ENCODE measurements at regions not wholly inside any gene's neighbourhood (a gene's known extent, or its start where the extent isn't known, plus 50 kb on each side); places are given as distances from the start of the nearest gene placed in this dataset.

- in situ Hi-C loops (cut with MboI; ENCODE audit: low pct_ligation_motif_present in 1 of 4, low pct_unique_long_range_greater_than_20kb in 1 of 4, low sequenced_read_pairs in 3 of 4) (no loop called here), intact Hi-C loops (cut with DNase I; ENCODE audit: low total_unique reads) (no loop called here)
- Histone ChIP-seq H3K9me3 (no peaks in the 10 kb centered on the region), H3K27ac (no peak overlapping the region), H3K27me3 (no peaks in the 10 kb centered on the region), H3K4me3 (no peak overlapping the region), H3K36me3 (no peaks in the 10 kb centered on the region), H3K4me1 (no peaks in the 10 kb centered on the region)
- no peak for TF ChIP-seq POLR2AphosphoS5 (IDR thresholded peaks at IDR 0.05)
- WGBS, 2 donors (ENCODE audit: low coverage in 1 of 2): 40% methylated on average over 1 of the region's 1 CpG; no CpG with 5 or more reads in 1 of the 2 donors
- DNase-seq: no peak
Observed at GRCh38 chrX:45735571-45735970, 534.9 kb upstream of the DIPK2B start.

- Histone ChIP-seq H3K4me1 (no peaks in the 10 kb centered on the region), H3K9me3 (no peaks in the 10 kb centered on the region), H3K36me3 (no peaks in the 10 kb centered on the region), H3K27ac (no peak overlapping the region), H3K27me3 (no peaks in the 10 kb centered on the region), H3K4me3 (no peak overlapping the region)
- TF ChIP-seq POLR2A (IDR thresholded peaks at IDR 0.05) (no peak), CTCF (IDR thresholded peaks at IDR 0.05) (no peak), POLR2AphosphoS5 (IDR thresholded peaks at IDR 0.05) (no peak), EP300 (IDR thresholded peaks at IDR 0.05; ENCODE audit: low read depth) (no peak)
- intact Hi-C loops (cut with DNase I; ENCODE audit: low total_unique reads) (no loop called here), in situ Hi-C loops (cut with MboI; ENCODE audit: low pct_ligation_motif_present in 1 of 4, low pct_unique_long_range_greater_than_20kb in 1 of 4, low sequenced_read_pairs in 3 of 4) (no loop called here)
- 83 to 100% methylated on average over 5 to 10 of the region's 10 CpGs for WGBS, 2 donors (ENCODE audit: low coverage in 1 of 2)
- no peak for DNase-seq
Observed at GRCh38 chrX:45731448-45731847, 530.8 kb upstream of the DIPK2B start.

DNA sequence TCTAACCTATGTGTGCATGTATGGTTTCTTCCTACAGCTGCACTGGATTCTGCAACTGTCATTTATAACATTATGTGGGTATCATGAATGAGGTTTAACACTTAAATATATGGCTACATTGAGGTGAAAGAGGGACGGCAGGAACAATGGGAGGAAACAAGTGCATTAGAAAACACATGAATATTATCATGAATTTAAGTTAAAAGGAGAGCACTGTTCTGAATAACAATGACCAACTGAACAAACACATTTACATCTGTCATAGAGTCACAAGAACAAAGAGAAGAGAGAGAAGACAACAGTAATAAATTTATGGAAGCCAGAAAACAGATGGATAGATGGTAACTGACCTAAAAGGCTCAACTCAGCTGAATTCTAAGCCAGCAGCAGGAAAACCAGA is 527.1 kb upstream of the DIPK2B start:
- TF ChIP-seq EP300 (IDR thresholded peaks at IDR 0.05; ENCODE audit: low read depth) (no peak), CTCF (IDR thresholded peaks at IDR 0.05) (no peak), POLR2AphosphoS5 (IDR thresholded peaks at IDR 0.05) (no peak), POLR2A (IDR thresholded peaks at IDR 0.05) (no peak)
- intact Hi-C loops (cut with DNase I; ENCODE audit: low total_unique reads) (no loop called here), in situ Hi-C loops (cut with MboI; ENCODE audit: low pct_ligation_motif_present in 1 of 4, low pct_unique_long_range_greater_than_20kb in 1 of 4, low sequenced_read_pairs in 3 of 4) (no loop called here)

GRCh38 chrX:45722471-45722870 is 521.8 kb upstream of the DIPK2B start:
- Histone ChIP-seq H3K27me3 (no peaks in the 10 kb centered on the region), H3K4me3 (no peak overlapping the region), H3K27ac (no peak overlapping the region), H3K9me3 (no peaks in the 10 kb centered on the region), H3K4me1 (no peaks in the 10 kb centered on the region), H3K36me3 (no peaks in the 10 kb centered on the region)
- no peak for DNase-seq
- 70 to 86% methylated on average over 1 to 3 of the region's 3 CpGs for WGBS, 2 donors (ENCODE audit: low coverage in 1 of 2)
- TF ChIP-seq EP300 (IDR thresholded peaks at IDR 0.05; ENCODE audit: low read depth): no peak
- TF ChIP-seq POLR2A (IDR thresholded peaks at IDR 0.05): no peak
- no peak for TF ChIP-seq POLR2AphosphoS5 (IDR thresholded peaks at IDR 0.05)
- no peak for TF ChIP-seq CTCF (IDR thresholded peaks at IDR 0.05)
- intact Hi-C loops (cut with DNase I; ENCODE audit: low total_unique reads): no loop called here
- in situ Hi-C loops (cut with MboI; ENCODE audit: low pct_ligation_motif_present in 1 of 4, low pct_unique_long_range_greater_than_20kb in 1 of 4, low sequenced_read_pairs in 3 of 4): no loop called here

More for the DNA sequence above, 527.1 kb upstream of the DIPK2B start:
- H3K4me3 ChIP-seq: no peak overlapping the region
- H3K27me3 ChIP-seq: no peaks in the 10 kb centered on the region
- no peaks in the 10 kb centered on the region for H3K4me1 ChIP-seq
- no peak for DNase-seq
- H3K9me3 ChIP-seq: no peaks in the 10 kb centered on the region
- no peaks in the 10 kb centered on the region for H3K36me3 ChIP-seq
- no peak overlapping the region for H3K27ac ChIP-seq
- 85% methylated on average over 1 of the region's 1 CpG; no CpG with 5 or more reads in 1 of the 2 donors for WGBS, 2 donors (ENCODE audit: low coverage in 1 of 2)

All from transverse colon (tissue), 4 donors.